ENCODE measurements at regions not wholly inside any gene's neighbourhood (a gene's known extent, or its start where the extent isn't known, plus 50 kb on each side); places are given as distances from the start of the nearest gene placed in this dataset.
"Not testable (repeated sequence)": the region's sequence is repeated elsewhere in the genome, so short reads cannot be mapped to it uniquely, and the experiment has no call there.

DNA sequence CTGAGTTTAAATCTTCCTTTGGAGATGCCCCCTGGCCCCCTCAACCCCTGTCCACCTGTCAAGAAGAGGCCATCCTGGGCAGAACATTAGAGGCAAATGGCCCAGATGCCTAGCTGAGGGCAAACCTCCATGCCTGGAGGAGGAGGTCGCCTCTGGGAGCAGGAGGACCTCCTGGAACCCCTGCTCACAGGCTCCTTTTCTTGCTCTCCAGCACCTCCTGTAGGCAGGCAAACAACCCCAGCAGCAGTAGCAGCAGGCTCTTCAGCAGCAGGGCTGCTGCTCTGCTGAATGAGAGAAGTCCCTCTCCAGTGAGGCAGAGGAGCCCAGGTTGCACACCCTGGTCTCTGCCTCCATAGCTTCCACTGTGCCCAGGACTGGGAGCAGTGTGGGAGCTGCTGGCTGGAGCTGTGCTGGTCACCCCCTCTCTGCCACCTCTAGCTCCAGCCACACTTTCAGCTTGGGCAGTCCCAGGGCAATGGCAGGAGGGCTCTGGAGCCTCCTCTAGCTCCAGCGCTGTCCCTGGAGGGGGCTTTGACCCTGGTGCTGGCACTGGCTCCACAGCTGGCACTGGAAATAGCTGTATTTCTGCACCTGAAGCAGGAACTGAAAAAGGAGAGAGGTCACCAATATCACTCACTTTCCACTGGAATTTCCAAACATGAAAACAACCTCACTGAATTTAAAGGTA is 1494.5 kb upstream of the TPTE start:
- TF ChIP-seq, protein P1, sequence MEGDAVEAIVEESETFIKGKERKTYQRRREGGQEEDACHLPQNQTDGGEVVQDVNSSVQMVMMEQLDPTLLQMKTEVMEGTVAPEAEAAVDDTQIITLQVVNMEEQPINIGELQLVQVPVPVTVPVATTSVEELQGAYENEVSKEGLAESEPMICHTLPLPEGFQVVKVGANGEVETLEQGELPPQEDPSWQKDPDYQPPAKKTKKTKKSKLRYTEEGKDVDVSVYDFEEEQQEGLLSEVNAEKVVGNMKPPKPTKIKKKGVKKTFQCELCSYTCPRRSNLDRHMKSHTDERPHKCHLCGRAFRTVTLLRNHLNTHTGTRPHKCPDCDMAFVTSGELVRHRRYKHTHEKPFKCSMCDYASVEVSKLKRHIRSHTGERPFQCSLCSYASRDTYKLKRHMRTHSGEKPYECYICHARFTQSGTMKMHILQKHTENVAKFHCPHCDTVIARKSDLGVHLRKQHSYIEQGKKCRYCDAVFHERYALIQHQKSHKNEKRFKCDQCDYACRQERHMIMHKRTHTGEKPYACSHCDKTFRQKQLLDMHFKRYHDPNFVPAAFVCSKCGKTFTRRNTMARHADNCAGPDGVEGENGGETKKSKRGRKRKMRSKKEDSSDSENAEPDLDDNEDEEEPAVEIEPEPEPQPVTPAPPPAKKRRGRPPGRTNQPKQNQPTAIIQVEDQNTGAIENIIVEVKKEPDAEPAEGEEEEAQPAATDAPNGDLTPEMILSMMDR (IDR thresholded peaks at IDR 0.05): not testable (repeated sequence)
- TF ChIP-seq POLR2A (IDR thresholded peaks at IDR 0.05): not testable (repeated sequence)
